ENCODE measurements at regions not wholly inside any gene's neighbourhood (a gene's known extent, or its start where the extent isn't known, plus 50 kb on each side); places are given as distances from the start of the nearest gene placed in this dataset.
A peak's percentile ranks its signal among the peaks of the same experiment; 100 is the strongest.
"Not testable (repeated sequence)": the region's sequence is repeated elsewhere in the genome, so short reads cannot be mapped to it uniquely, and the experiment has no call there.

DNA sequence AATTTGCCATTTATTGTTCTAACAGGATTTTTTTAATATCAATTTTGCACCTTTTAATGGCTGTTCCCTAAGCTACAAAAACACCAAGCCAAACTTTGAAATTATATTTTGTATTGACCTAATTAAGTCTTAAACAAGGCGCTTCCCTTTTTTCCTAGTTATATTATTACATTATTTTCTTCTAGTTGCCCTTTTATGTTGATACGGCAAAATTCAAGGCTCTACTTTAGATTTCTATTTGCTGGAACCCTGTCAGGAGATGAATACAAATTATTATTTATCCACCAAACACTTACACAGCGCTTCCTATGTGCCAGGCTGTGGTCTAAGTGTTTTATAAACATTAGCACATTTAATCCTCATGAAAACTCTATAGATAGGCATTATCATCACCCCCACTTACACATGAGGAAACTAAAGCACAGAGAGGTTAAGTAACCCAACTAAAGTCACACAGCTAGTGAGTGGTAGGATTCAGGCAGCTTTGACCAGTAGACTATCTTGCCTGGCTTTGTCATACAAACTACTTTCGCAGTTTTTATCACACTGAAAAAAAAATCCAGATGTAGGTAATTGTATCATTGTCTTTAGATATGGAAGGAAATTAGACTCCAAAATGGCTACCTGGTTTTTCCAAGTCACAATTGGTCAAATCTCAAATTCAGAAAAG lies 456.5 kb downstream of the STK39 start:
- DNase-seq, result no peak

- DNase-seq, result no peak
These were observed 457.2 kb downstream of the STK39 start for GRCh38 chr2:167790189-167790588.

DNA sequence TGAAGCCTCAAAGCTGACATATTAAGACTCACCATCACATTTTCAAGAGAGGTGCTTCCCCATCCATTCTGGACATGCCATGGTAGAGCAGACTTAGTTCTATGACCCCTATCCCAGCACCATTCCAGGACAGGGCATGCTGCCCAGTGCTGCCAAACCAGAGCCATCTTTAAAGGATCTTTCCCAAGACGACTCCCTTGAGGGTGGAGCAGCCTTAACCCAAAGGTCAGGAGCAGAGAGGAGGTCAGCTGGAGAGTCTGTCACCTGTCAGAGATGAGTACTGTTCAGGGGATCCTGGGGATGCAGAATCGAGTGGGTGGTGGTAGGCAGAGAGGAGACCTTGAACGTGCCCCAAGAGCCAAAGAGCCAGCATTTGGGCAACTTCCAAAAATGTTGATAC lies 459.8 kb downstream of the STK39 start:
- DNase-seq, result no peak

DNA sequence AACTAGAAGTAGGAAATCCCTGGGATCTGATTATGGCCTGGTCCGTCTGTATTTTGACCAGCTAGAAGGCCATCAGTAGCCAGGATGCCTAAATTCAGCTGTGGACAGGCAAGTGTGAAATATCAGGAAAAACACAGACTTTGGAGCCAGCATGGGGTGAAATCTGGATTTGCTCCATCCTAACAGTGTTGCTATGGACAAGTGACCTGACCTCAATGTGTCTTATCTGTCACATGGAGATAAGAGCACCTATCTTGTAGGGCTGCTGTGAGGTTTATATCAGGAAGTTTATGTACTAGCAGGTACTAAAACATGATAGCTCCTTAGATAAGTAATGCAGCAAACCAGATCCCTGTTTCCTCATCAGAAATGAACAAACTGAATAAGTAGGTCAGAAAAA lies 460.4 kb downstream of the STK39 start:
- DNase-seq, result no peak

GRCh38 chr2:167785606-167786216 lies 461.7 kb downstream of the STK39 start:
- DNase-seq, result no peak

GRCh38 chr2:167784084-167784425 lies 463.3 kb downstream of the STK39 start:
- DNase-seq, result peak; percentile 10

DNA sequence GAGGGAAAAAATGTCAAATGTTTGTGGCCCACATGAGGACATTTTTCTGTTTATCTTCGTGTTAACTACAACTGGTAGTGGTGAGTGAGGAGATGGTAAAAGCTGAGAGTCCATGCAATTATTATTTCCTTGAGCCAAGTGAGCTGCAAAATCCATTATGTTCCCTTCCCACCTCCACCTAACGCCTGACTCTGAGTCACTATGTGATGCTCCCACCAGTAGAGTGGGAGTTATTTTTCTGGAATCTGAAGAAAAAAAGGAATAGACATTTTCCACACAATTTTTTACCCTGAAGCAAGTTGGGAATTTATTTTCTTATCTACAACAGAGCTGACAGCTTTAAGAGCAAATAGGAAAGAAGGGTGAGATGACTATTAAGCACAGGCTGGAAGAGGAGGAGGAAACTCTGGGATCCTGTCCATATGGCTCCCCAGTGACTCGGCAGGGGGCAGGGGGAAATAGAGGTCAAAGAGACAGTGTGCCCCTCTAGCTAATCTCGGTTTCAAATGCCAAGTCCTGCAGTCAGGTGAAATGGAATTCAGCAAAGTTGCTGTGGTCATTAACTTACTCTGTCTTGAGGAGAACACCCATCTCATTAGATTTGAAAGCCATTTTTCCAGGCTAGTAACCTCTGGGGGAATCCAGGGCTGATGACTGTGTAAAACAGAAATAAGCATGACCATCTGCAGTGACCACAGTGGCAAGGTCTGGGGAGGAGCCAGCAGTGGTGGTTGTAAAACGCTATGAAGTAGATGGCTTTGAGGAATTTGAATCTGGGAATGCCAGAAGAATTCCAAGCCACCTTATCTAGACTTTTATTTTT lies 463.9 kb downstream of the STK39 start:
- no peak for DNase-seq

DNA sequence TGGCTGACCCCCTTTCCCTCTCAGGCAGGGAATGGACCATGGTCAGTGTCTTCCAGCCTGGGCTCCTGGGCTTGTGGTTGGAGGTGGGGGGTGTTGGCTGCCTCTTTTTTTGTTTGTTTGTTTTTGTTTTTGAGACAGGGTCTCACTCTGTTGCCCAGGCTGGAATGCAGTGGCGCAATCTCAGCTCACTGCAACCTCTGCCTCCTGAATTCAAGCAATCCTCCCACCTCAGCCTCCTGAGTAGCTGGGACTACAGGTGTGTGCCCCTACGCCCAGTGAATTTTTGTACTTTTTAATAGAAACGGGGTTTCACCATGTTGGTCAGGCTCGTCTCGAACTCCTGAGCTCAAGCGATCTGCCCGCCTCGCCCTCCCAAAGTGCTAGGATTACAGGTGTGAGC lies 465.8 kb downstream of the STK39 start:
- not testable (repeated sequence) for DNase-seq

- no peak for DNase-seq
These were observed 471.0 kb downstream of the STK39 start for GRCh38 chr2:167776359-167776758.

GRCh38 chr2:167771628-167772027 lies 475.8 kb downstream of the STK39 start:
- no peak for DNase-seq

GRCh38 chr2:167769020-167769419 lies 478.4 kb downstream of the STK39 start:
- DNase-seq, result no peak

- DNase-seq, result no peak
These were observed 479.6 kb downstream of the STK39 start for GRCh38 chr2:167767830-167768229.

GRCh38 chr2:167764772-167765341 lies 482.5 kb downstream of the STK39 start:
- DNase-seq, result no peak

GRCh38 chr2:167761465-167762136 lies 485.8 kb downstream of the STK39 start:
- DNase-seq, result no peak

DNA sequence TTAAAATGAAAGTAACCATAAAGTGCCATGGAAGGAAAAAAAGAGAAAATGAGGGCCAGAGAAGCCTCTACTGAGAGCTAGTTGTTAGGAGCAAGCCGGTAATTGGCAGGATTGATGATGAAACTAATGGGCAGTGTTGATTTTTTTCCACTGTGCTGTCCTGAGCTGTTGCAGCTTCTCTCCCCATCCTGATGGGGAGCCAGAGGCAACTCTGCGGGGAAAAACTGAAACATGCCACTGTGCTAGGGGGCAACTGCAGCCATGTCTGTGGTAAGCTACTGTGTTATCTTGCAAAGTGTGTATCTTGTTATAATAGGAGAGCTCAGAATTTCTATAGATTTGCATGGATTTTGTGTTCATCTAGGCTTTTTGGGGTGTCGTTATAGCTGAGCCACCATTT lies 487.9 kb downstream of the STK39 start:
- no peak for DNase-seq

DNA sequence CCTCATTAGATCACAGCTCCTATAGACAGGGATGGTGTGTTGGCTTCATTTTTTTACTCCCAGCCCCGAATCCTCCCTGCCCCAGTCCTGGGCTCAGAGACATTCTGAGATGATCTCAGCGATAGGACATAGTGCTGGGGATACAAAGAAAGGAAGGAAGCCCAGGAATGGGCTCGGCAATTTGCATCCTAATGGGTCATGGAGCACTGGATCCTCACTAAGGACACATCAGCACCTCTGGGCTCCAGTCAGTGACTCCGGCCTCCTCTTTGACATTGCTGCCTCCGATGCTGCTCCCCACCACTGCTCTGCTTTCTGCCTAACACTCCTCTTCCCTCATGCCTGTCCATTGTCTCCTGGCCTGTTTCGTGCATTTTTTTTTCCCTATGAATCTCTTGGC lies 489.1 kb downstream of the STK39 start:
- DNase-seq, result no peak

GRCh38 chr2:167756446-167756845 lies 490.9 kb downstream of the STK39 start:
- DNase-seq, result no peak

GRCh38 chr2:167753142-167753541 lies 494.3 kb downstream of the STK39 start:
- no peak for DNase-seq

- no peak for DNase-seq
These were observed 494.7 kb downstream of the STK39 start for GRCh38 chr2:167752734-167753133.

DNA sequence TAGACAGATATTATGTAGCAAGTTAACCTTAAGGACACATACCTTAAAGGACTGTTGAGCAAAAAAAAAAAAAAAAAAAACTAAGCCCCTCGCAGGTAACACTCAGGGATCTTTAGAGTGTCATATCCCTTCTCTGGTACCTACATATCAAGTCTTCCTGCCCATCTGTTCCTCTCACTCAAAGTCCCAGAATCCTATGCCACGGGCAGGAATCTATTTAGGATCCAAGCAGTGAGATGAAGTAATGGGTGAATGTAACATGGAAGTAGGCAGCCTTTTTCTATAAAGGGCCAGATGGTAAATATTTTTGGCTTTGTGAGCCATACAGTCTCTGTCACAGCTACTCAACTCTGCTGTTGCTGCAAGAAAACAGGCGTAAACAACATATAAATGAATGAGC lies 496.7 kb downstream of the STK39 start:
- DNase-seq, result no peak

- DNase-seq, result no peak
These were observed 497.7 kb downstream of the STK39 start for GRCh38 chr2:167749660-167750059.

- no peak for DNase-seq
These were observed 498.4 kb downstream of the STK39 start for GRCh38 chr2:167749016-167749415.

- no peak for DNase-seq
These were observed 498.9 kb downstream of the STK39 start for GRCh38 chr2:167748536-167748935.
